ENCODE measurements at regions not wholly inside any gene's neighbourhood (a gene's known extent, or its start where the extent isn't known, plus 50 kb on each side); places are given as distances from the start of the nearest gene placed in this dataset.

DNA sequence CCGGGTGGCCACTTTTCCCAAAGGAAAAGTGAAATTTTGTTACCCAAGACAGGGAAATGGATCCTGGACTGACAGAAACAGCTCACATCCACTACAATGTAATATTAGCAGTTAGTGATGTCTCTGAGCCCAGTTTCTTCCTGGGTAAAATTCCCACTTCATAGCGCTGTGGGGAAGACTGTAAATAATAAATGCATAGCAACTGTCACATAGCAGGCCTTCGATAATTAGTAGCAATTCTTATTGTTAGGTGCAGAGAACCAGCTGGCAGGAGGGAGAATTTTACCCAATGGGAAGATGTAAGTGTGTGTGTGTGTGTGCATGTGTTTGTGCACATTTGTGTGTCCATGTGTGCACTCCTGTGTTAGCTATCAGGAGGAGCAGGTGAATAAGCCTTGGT lies 221.5 kb downstream of the SLC4A3 start:
- in situ Hi-C loops (cut with HindIII; ENCODE audit: extremely low pct_ligation_motif_present, low pct_unique_long_range_greater_than_20kb), result no loop called here
- BruUV-seq (replicated peaks), result no TSS peak
- no peak for FAIRE-seq

More for the DNA sequence above, 221.5 kb downstream of the SLC4A3 start:
- Histone ChIP-seq H3K9me3 (ENCODE audit: low read length) (no peaks in the 10 kb centered on the region), H2AFZ (ENCODE audit: low read length) (no peak overlapping the region), H3K9ac (ENCODE audit: insufficient read depth, low read depth, low read length) (no peak overlapping the region), H3K4me3 (replicated peaks in 1 of 3; ENCODE audit: insufficient read depth in 1 of 3, low read depth in 2 of 3, low read length in 3 of 3) (no peak overlapping the region), H4K20me1 (ENCODE audit: insufficient read depth, low read length) (no peaks in the 10 kb centered on the region), H3K4me2 (ENCODE audit: low read depth, low read length) (no peak overlapping the region), H3K36me3 (replicated peaks in 1 of 2; ENCODE audit: control insufficient read depth in 1 of 2, insufficient read depth in 2 of 2, low read length in 2 of 2) (no peaks in the 10 kb centered on the region), H3K27me3 (ENCODE audit: control insufficient read depth in 1 of 2, insufficient read depth in 2 of 2, low read length in 2 of 2) (peaks cover 0 to 9% of the 10 kb centered on the region in 2 experiments; a peak in 2 of 5 replicates), H3K4me1 (ENCODE audit: insufficient read depth, low read length) (no peaks in the 10 kb centered on the region), H3K79me2 (ENCODE audit: insufficient read depth, low read length) (no peaks in the 10 kb centered on the region), H3K27ac (ENCODE audit: extremely low read length, insufficient read depth, low read length) (no peak overlapping the region)
- CTCF ChIA-PET (ENCODE audit: low intra/inter-chr PET ratio, low total read pairs), result no interaction called here
- DNase-seq (ENCODE audit: low spot score), result no peak
- TF ChIP-seq SUZ12 (IDR thresholded peaks at IDR 0.05; ENCODE audit: low read depth, low read length) (no peak), ZNF510 (CRISPR knock-in tag; IDR thresholded peaks at IDR 0.05; ENCODE audit: low read depth) (no peak), AKAP8 (CRISPR knock-in tag; IDR thresholded peaks at IDR 0.05) (no peak), RAD21 (CRISPR knock-in tag; IDR thresholded peaks at IDR 0.05) (no peak), ZNF781 (CRISPR knock-in tag; IDR thresholded peaks at IDR 0.05; ENCODE audit: borderline replicate concordance, not compliant biosample characterization) (no peak), ZNF652 (CRISPR knock-in tag; IDR thresholded peaks at IDR 0.05; ENCODE audit: borderline replicate concordance, low read depth) (no peak), HDAC2 (CRISPR knock-in tag; IDR thresholded peaks at IDR 0.05) (no peak), ZMAT5 (CRISPR knock-in tag; IDR thresholded peaks at IDR 0.05; ENCODE audit: borderline replicate concordance, low read depth) (no peak), CCAR2 (optimal IDR thresholded peaks at IDR 0.05; ENCODE audit: low read depth, low read length) (no peak), ZMYM2 (CRISPR knock-in tag; IDR thresholded peaks at IDR 0.05) (no peak), ZNF816 (CRISPR knock-in tag; IDR thresholded peaks at IDR 0.05; ENCODE audit: borderline replicate concordance) (no peak), NRL (CRISPR knock-in tag; IDR thresholded peaks at IDR 0.05; ENCODE audit: borderline replicate concordance) (no peak), STAT5B (CRISPR knock-in tag; IDR thresholded peaks at IDR 0.05) (no peak), RCOR2 (CRISPR knock-in tag; IDR thresholded peaks at IDR 0.05) (no peak), GATAD1 (CRISPR knock-in tag; IDR thresholded peaks at IDR 0.05) (no peak), RNF2 (conservative IDR thresholded peaks at IDR 0.05; ENCODE audit: low read depth) (no peak)
- TF ChIP-seq, protein P1, sequence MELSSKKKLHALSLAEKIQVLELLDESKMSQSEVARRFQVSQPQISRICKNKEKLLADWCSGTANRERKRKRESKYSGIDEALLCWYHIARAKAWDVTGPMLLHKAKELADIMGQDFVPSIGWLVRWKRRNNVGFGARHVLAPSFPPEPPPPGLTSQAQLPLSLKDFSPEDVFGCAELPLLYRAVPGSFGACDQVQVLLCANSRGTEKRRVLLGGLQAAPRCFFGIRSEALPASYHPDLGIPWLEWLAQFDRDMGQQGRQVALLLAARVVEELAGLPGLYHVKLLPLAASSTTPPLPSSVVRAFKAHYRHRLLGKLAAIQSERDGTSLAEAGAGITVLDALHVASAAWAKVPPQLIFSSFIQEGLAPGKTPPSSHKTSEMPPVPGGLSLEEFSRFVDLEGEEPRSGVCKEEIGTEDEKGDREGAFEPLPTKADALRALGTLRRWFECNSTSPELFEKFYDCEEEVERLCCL (CRISPR knock-in tag; IDR thresholded peaks at IDR 0.05; ENCODE audit: borderline replicate concordance), result no peak
- POLR2A ChIA-PET, result no interaction called here
- 8% methylated on average over 3 of the region's 3 CpGs for WGBS (ENCODE audit: low lambda C conversion rate)
- intact Hi-C loops (cut with micrococcal nuclease; ENCODE audit: unreplicated experiment), result no loop called here
- no peak for ATAC-seq
